HK-2 (cell line): ENCODE measurements at regions not wholly inside any gene's neighbourhood (a gene's known extent, or its start where the extent isn't known, plus 50 kb on each side); places are given as distances from the start of the nearest gene placed in this dataset.

Experiments used
- DNase-seq: peaks from one replicate; pipeline ENCODE4 v3.0.0-alpha.2; 2018; ENCODE audit not compliant: unreplicated experiment

DNA sequence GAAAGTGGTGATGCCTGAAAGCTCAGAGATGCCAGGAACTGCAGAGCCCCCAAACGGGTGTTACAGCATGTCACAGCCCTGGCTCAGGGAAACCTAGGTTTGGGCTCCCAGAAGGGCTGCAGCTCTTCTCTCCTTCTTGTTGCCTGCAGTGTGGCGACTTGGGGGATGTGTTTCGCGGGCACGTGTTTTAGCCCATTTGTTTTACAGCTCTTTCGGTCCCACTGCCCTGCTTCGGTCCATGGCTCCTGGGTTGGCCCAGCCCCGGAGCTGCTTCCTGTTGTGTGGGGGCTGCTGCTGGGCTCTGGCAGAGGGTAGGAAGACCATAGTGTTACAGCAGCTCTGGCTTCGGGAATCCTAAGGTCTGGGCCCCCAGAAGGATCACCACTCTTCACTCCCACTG, 222.9 kb upstream of the RIOK2 start:
- no peak for DNase-seq

DNA sequence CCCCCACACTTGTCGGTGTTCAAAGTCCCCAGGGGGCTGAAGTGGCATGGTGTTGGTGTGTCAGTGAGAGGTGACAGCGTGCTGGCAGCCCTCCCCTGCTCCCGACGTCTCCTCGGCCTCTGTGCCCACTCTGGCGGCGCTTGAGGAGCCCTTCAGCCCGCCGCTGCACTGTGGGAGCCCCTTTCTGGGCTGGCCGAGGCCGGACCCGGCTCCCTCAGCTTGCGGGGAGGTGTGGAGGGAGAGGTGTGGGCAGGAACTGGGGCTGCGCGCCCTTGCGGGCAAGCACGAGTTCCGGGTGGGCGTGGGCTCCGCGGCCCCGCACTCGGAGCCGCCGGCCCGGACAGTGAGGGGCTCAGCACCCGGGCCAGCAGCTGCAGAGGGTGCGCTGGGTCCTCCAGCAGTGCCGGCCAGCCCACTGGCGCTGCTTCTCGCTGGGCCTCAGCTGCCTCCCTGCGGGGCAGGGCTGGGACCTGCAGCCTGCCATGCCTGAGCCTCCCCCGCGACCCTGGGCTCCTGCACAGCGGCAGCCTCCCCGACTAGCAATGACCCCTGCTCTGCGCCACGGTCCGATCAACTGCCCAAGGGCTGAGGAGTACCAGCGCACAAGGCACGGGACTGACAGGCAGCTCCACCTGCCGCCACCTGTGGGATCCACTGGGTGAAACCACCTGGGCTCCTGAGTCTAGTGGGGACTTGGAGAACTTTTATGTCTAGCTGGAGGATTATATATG, 224.1 kb upstream of the RIOK2 start:
- no peak for DNase-seq

- no peak for DNase-seq
Measured at GRCh38 chr5:97408331-97408730, 225.3 kb upstream of the RIOK2 start.

GRCh38 chr5:97412959-97413358, 229.9 kb upstream of the RIOK2 start:
- no peak for DNase-seq

DNA sequence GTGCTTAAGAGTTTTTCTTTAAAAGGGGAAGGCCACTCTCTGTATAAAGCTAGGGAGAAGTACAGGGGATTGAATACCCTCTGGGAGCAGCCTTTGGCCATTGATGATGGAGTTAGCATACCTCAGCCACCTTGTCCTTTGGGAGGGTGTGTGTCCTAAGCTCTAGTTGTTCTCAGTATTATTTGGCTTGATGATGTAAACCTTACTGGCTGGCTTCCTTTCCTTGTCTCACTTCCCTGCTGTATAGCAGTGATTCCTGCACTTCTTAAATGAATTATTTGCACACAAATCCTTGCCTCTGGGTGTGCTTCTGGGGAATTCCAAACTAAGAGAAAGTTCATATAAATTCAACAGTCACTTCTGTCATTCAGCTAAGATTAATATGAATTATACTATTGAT, 234.9 kb upstream of the RIOK2 start:
- no peak for DNase-seq

- DNase-seq = no peak
Measured at GRCh38 chr5:97418462-97418861, 235.4 kb upstream of the RIOK2 start.

- no peak for DNase-seq
Measured at GRCh38 chr5:97420646-97421045, 237.6 kb upstream of the RIOK2 start.

GRCh38 chr5:97422678-97423077, 239.6 kb upstream of the RIOK2 start:
- no peak for DNase-seq

- no peak for DNase-seq
Measured at GRCh38 chr5:97425511-97425910, 242.5 kb upstream of the RIOK2 start.

- no peak for DNase-seq
Measured at GRCh38 chr5:97427235-97427634, 244.2 kb upstream of the RIOK2 start.

GRCh38 chr5:97434021-97434420, 251.0 kb upstream of the RIOK2 start:
- no peak for DNase-seq

- no peak for DNase-seq
Measured at GRCh38 chr5:97436405-97436804, 253.4 kb upstream of the RIOK2 start.

GRCh38 chr5:97443740-97444139, 260.7 kb upstream of the RIOK2 start:
- DNase-seq = no peak

DNA sequence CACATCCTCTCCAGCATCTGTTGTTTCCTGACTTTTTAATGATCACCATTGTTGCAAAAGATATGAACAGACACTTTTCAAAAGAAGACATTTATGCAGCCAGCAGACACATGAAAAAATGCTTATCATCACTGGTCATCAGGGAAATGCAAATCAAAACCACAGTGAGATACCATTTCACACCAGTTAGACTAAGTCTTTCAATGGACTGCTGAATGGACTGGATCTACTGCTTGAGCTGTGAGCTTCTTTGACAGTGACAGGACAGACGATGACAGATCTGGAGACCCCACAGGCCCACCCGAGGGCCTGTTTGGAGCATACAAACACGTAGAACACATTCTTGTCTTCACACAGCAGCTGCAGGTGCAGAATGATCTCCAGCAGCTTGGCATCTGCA, 266.1 kb upstream of the RIOK2 start:
- DNase-seq = no peak

DNA sequence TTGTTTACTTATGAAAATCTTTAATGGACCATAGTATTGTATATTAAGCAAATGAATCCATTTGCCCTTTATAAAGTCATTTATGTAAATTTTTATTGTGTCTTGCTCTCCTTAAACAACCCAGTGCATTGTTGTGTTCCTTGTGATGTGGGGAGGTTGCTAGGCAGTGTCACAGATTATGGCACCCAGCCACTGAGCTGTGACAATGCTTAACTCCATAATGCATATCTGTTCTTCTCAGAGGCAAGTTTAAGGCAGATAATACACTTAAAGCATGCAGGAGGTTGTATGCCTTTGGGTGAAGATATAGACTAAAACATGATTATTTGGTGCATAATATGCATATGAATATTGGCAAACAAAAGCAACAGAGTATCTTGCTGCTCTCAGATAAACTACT, 269.6 kb upstream of the RIOK2 start:
- no peak for DNase-seq

DNA sequence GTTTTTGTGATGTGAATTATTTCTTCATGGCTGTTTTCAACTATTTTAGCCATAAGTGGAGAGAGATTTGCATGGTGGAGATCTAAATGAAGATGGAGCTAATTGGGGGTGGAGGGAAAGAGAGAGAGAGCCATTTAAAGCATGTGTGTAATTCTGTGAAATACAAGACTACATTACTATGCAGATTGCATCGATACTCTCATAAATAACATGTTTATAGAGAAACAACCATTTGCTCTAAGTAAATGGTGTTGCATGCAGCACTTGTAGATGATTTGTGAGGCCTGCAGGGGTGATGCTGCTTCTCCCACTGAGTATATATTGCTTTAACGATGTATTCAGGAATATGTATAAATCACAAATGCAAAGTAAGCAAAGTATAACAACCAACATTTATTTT, 270.2 kb upstream of the RIOK2 start:
- DNase-seq = no peak

- no peak for DNase-seq
Measured at GRCh38 chr5:97454015-97454414, 271.0 kb upstream of the RIOK2 start.

GRCh38 chr5:97455996-97456395, 272.9 kb upstream of the RIOK2 start:
- no peak for DNase-seq

- DNase-seq = no peak
Measured at GRCh38 chr5:97458851-97459250, 275.8 kb upstream of the RIOK2 start.

DNA sequence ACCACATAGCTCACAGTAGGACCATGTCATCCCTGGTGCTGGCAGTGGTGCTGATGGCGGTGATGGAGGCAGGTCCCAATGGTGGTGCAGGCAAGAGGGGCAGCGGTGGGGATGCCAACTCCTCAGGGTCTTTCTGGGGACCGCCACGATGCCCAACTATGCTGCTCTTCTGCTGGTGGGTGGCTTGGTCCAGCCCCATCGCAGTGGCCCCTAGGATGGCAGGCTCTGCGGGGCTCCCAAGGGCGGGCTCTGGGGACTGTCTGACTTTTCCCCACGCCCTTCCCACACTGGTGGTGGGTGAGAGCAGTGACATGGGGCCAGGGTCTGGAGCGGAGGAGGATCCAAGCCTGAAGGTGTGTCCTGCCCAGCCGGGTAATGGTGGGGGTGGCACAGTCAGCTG, 288.9 kb upstream of the RIOK2 start:
- no peak for DNase-seq

DNA sequence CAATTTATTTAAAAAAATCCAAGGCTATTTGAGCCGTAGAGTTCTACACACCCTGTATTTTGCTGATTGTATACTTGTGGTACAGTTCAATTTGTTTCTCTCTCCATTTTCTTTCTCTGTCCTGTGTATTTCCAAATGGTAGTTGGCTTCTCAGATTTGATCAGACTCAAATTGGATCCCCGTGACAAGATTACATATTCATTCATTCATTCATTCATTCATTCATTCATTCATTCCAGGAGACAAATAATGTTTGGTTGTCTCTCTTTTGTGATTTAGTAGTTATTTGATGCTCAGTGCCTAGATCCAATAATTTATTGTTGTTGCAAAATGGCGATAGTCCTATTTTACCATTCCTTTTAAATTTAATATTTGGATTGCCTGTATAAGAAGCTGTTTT, 292.8 kb upstream of the RIOK2 start:
- DNase-seq = no peak

DNA sequence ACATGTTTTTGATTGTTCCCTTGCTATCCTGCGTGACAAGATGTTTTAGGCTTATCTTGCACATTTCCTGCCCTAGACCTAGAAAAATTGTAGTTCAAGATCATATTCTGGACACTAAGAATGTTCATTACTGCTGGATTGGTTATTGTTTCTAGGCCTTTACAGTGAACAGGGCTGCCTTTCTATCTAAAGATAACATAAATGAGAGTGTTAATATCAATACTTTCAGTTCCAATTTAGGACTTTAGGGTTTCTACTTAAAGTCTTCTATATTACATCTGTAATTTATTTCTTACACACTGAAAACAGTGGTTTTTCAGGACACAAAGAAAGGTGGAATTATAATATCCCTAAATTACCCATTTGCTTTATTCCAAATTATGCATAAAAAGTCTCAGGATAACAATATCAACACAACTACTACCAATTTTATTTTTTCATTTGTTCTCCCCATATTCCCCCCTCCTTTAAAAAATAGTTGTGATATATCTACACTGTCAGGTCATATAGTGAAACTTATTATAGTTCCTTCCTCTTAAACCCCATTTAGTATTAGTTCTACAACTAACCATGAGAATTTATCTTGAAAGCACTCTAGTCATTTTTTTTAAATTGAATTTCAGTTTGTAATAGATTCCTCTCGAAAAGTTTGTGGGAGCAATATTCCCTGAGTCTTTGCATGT, 293.9 kb upstream of the RIOK2 start:
- DNase-seq = no peak

DNA sequence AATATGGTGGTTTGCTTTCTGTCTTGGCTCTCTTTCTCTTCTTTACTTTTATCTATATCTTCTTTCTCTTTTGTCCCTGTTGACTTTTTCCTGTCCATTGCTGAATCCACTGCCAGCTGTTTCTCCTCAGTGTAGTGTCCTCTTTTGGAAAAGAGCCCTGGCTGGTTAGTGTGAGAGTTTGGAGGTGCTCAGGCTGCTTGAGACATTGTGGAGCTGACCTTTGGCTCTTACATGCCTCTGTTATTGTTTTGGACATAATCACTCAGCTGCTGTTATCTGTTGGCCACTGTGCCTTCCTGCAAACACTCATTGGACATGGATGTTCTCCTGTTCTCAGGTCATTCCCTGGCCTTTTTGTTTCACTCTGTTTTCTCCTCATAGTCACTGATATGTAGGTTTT, 295.4 kb upstream of the RIOK2 start:
- DNase-seq = no peak

DNA sequence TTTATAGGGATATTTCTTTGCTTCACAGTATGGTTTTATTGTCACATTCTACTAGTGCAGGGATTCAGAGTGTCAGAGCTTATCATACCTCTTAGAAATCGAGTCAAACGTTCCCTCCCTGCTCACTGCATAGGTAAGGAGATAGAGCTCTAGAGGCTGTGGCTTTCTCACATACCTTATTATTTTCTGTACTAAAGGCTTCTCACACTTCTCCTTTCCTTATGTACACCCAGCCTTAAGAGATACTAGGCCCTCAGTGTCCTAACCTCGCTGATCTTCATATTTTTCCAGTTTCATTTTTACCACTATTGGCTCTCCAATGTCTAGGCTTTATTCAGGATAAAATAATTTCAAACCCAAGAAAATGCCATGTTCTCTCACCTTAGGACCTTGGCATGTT, 297.3 kb upstream of the RIOK2 start:
- no peak for DNase-seq
